ENCODE measurements at regions not wholly inside any gene's neighbourhood (a gene's known extent, or its start where the extent isn't known, plus 50 kb on each side); places are given as distances from the start of the nearest gene placed in this dataset.

DNA sequence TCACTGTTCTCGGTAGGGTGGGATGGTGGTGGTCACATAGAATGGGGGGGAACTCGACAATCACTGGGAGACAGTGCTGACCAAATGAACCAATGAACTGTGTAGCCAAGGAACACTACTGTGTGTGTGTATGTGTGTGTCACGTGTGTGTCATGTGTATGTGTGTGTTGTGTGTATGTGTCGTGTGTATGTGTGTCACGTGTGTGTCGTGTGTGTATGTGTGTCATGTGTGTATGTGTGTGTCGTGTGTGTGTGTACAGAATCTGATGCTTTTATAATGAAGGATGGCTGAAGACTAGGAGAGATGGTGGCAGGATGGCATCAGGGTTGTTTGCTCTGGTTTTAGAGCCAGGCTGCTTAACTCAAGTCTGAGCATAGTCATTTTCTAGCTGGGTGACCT lies 99.1 kb upstream of the DUSP22 start:
- H3K4me3 ChIP-seq (ENCODE audit: low read depth in 1 of 3, low read length in 3 of 3), result no peak overlapping the region
- FAIRE-seq (no peak), DNase-seq (no peak)
- H3K27me3 ChIP-seq (ENCODE audit: control insufficient read depth in 3 of 3, insufficient read depth in 3 of 3, low read length in 3 of 3), result no peaks in the 10 kb centered on the region
- no peaks in the 10 kb centered on the region for H3K9me3 ChIP-seq (ENCODE audit: control insufficient read depth in 2 of 2, insufficient read depth in 1 of 2, low read depth in 1 of 2, low read length in 1 of 2)
- H3K36me3 ChIP-seq (ENCODE audit: control insufficient read depth in 3 of 3, insufficient read depth in 2 of 3, low read depth in 1 of 3, low read length in 3 of 3), result no peaks in the 10 kb centered on the region
- 91 to 93% (median 92%) methylated on average over 7 of the region's 7 CpGs for WGBS, 3 donors
- H3K4me1 ChIP-seq (ENCODE audit: control insufficient read depth in 3 of 3, insufficient read depth in 2 of 3, low read depth in 1 of 3, low read length in 2 of 3), result peaks cover 0 to 5% (median 0%) of the 10 kb centered on the region in 3 donors
- no peak overlapping the region for H3K27ac ChIP-seq (ENCODE audit: low read depth in 1 of 3, low read length in 2 of 3)

DNA sequence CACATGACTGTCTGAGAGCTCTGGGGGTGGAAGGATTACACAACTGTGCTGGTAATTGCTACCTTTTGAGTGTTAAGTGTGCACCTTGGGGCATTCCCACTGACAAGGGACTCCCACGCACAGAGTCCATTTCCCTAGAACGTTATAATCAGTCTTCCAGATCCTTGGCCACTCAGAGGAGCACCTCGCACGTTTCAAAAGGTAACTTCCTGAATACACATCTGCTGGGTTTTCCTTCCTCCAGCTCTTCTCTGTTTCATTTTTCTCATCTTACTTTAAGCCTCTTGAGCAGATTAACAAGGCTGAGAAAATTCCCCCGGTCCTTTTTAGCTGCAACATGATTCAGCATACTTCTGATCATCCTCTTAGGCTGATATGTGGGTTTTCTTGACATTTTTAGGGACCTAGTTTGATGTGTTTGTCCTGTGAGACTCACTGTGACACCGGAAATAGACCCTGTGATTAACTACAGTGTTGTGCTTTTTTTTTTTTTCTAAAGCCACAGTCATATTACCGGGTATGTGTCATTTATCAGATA lies 98.4 kb upstream of the DUSP22 start:
- peak overlapping the region in 1 of 3 donors; percentile 58 for H3K27ac ChIP-seq (ENCODE audit: low read depth in 1 of 3, low read length in 2 of 3)
- H3K4me3 ChIP-seq (ENCODE audit: low read depth in 1 of 3, low read length in 3 of 3), result no peak overlapping the region
- peaks cover 0 to 5% (median 0%) of the 10 kb centered on the region in 3 donors for H3K4me1 ChIP-seq (ENCODE audit: control insufficient read depth in 3 of 3, insufficient read depth in 2 of 3, low read depth in 1 of 3, low read length in 2 of 3)
- DNase-seq, result peak in 1 of 2 donors; percentile 32
- 49 to 61% (median 55%) methylated on average over 7 of the region's 7 CpGs for WGBS, 3 donors
- H3K9me3 ChIP-seq (ENCODE audit: control insufficient read depth in 2 of 2, insufficient read depth in 1 of 2, low read depth in 1 of 2, low read length in 1 of 2), result no peaks in the 10 kb centered on the region
- H3K36me3 ChIP-seq (ENCODE audit: control insufficient read depth in 3 of 3, insufficient read depth in 2 of 3, low read depth in 1 of 3, low read length in 3 of 3), result no peaks in the 10 kb centered on the region
- FAIRE-seq, result no peak
- H3K27me3 ChIP-seq (ENCODE audit: control insufficient read depth in 3 of 3, insufficient read depth in 3 of 3, low read length in 3 of 3), result no peaks in the 10 kb centered on the region

DNA sequence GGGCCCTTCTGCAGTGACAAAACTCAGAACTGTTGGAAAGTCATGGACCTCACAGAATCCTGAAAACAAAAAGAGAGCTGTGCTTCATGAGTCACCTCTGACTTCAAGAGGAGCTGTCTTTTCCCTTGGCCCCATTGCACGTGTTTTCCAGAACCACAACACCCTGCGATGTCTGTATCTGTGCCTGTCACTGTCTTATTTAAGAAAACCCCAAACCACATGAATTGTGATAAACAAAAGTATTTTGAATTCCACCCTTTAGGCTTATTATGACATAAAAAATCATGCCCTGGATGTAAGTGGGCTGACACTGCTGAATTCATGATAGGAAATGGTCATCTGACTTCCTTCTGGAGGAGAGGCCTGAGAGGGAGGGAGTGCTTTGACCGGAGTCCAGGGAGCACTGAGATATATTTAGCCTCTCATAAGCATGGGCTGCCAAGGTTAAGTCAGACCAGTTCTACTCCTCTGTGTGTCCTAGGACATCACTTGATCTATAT lies 96.4 kb upstream of the DUSP22 start:
- WGBS, 3 donors, result 32 to 64% (median 58%) methylated on average over 3 of the region's 3 CpGs
- peaks cover 0 to 5% (median 0%) of the 10 kb centered on the region in 3 donors for H3K4me1 ChIP-seq (ENCODE audit: control insufficient read depth in 3 of 3, insufficient read depth in 2 of 3, low read depth in 1 of 3, low read length in 2 of 3)
- no peaks in the 10 kb centered on the region for H3K36me3 ChIP-seq (ENCODE audit: control insufficient read depth in 3 of 3, insufficient read depth in 2 of 3, low read depth in 1 of 3, low read length in 3 of 3)
- no peaks in the 10 kb centered on the region for H3K9me3 ChIP-seq (ENCODE audit: control insufficient read depth in 2 of 2, insufficient read depth in 1 of 2, low read depth in 1 of 2, low read length in 1 of 2)
- DNase-seq (peak in 1 of 2 donors; percentile 18), FAIRE-seq (no peak)
- no peak overlapping the region for H3K4me3 ChIP-seq (ENCODE audit: low read depth in 1 of 3, low read length in 3 of 3)
- no peaks in the 10 kb centered on the region for H3K27me3 ChIP-seq (ENCODE audit: control insufficient read depth in 3 of 3, insufficient read depth in 3 of 3, low read length in 3 of 3)
- H3K27ac ChIP-seq (ENCODE audit: low read depth in 1 of 3, low read length in 2 of 3), result peak overlapping the region in 1 of 3 donors; percentile 53

GRCh38 chr6:196543-196942 lies 95.7 kb upstream of the DUSP22 start:
- no peak for FAIRE-seq
- Histone ChIP-seq H3K4me3 (ENCODE audit: low read depth in 1 of 3, low read length in 3 of 3) (no peak overlapping the region), H3K36me3 (ENCODE audit: control insufficient read depth in 3 of 3, insufficient read depth in 2 of 3, low read depth in 1 of 3, low read length in 3 of 3) (no peaks in the 10 kb centered on the region), H3K27ac (ENCODE audit: low read depth in 1 of 3, low read length in 2 of 3) (no peak overlapping the region), H3K27me3 (ENCODE audit: control insufficient read depth in 3 of 3, insufficient read depth in 3 of 3, low read length in 3 of 3) (no peaks in the 10 kb centered on the region), H3K9me3 (ENCODE audit: control insufficient read depth in 2 of 2, insufficient read depth in 1 of 2, low read depth in 1 of 2, low read length in 1 of 2) (no peaks in the 10 kb centered on the region), H3K4me1 (ENCODE audit: control insufficient read depth in 3 of 3, insufficient read depth in 2 of 3, low read depth in 1 of 3, low read length in 2 of 3) (peaks cover 0 to 5% (median 0%) of the 10 kb centered on the region in 3 donors)
- 93 to 96% (median 96%) methylated on average over 2 of the region's 2 CpGs for WGBS, 3 donors
- DNase-seq, result no peak

DNA sequence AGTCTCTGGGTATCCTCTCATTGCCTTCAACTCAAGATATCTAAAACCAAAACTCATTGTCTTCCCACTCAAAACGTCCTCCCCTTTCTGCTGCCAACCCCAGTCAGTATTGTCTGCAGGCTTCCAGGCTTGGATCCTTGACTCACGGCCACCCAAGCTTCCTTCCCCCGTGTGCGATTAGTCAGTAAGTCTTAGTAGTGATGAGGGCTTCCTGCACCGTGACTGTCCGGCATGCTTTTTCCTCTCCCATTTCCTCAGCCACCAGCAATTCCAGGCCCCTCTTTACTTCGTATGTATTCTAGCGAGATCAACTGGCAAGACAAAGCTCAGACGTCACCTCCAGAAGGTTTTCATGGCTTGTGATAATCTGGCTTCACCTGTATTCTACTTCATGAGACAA lies 88.6 kb upstream of the DUSP22 start:
- Histone ChIP-seq H3K36me3 (ENCODE audit: control insufficient read depth in 3 of 3, insufficient read depth in 2 of 3, low read depth in 1 of 3, low read length in 3 of 3) (no peaks in the 10 kb centered on the region), H3K9me3 (ENCODE audit: control insufficient read depth in 2 of 2, insufficient read depth in 1 of 2, low read depth in 1 of 2, low read length in 1 of 2) (no peaks in the 10 kb centered on the region), H3K4me3 (ENCODE audit: low read depth in 1 of 3, low read length in 3 of 3) (no peak overlapping the region), H3K4me1 (ENCODE audit: control insufficient read depth in 3 of 3, insufficient read depth in 2 of 3, low read depth in 1 of 3, low read length in 2 of 3) (no peaks in the 10 kb centered on the region), H3K27me3 (ENCODE audit: control insufficient read depth in 3 of 3, insufficient read depth in 3 of 3, low read length in 3 of 3) (peaks cover 0 to 7% (median 0%) of the 10 kb centered on the region in 3 donors), H3K27ac (ENCODE audit: low read depth in 1 of 3, low read length in 2 of 3) (no peak overlapping the region)
- WGBS, 3 donors, result 78 to 89% (median 88%) methylated on average over 9 of the region's 9 CpGs
- DNase-seq, result no peak
- no peak for FAIRE-seq

DNA sequence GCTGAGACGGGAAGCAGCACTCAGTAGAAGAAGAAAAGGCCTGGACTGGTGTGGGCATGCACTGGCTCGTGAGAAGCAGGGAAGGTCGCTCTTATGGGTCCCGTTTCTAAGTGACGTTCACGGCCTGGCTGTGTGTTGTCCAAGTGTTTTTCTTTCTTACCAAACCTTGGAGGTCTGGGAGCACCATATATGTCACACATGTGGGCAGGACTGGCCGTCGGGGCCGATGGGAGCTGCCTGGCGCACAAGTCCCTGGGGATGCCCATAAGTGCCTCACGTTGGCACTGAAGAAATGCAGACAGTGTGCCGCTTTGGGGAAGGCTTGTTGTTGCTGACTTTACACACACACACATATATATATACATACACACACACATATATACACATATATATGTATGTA lies 86.0 kb upstream of the DUSP22 start:
- no peaks in the 10 kb centered on the region for H3K4me1 ChIP-seq (ENCODE audit: control insufficient read depth in 3 of 3, insufficient read depth in 2 of 3, low read depth in 1 of 3, low read length in 2 of 3)
- H3K27ac ChIP-seq (ENCODE audit: low read depth in 1 of 3, low read length in 2 of 3), result no peak overlapping the region
- no peaks in the 10 kb centered on the region for H3K36me3 ChIP-seq (ENCODE audit: control insufficient read depth in 3 of 3, insufficient read depth in 2 of 3, low read depth in 1 of 3, low read length in 3 of 3)
- no peak for FAIRE-seq
- peaks cover 0 to 10% (median under 1%) of the 10 kb centered on the region in 3 donors for H3K27me3 ChIP-seq (ENCODE audit: control insufficient read depth in 3 of 3, insufficient read depth in 3 of 3, low read length in 3 of 3)
- H3K9me3 ChIP-seq (ENCODE audit: control insufficient read depth in 2 of 2, insufficient read depth in 1 of 2, low read depth in 1 of 2, low read length in 1 of 2), result no peaks in the 10 kb centered on the region
- DNase-seq, result no peak
- H3K4me3 ChIP-seq (ENCODE audit: low read depth in 1 of 3, low read length in 3 of 3), result no peak overlapping the region
- 83 to 91% (median 89%) methylated on average over 12 of the region's 12 CpGs for WGBS, 3 donors

DNA sequence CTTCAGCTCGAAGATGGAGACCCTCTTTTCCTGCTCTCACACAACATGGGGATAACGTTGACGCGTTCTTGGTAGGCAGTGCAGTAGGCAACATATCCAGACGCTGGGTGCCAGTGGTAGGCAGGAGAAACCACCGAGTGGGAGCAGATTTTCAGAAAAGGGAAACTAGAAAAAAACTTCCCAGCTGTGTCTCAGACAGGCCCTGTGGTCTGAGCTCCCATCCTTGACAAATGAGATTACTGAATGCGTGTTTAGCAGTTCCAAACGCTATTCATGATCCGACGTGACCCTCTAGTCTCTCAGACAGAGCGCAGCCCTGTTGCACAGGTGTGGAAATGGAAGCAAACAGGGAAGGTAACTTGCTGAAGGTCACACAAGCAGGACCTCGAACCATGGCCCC lies 83.9 kb upstream of the DUSP22 start:
- WGBS, 3 donors, result 72 to 85% (median 82%) methylated on average over 12 of the region's 12 CpGs

DNA sequence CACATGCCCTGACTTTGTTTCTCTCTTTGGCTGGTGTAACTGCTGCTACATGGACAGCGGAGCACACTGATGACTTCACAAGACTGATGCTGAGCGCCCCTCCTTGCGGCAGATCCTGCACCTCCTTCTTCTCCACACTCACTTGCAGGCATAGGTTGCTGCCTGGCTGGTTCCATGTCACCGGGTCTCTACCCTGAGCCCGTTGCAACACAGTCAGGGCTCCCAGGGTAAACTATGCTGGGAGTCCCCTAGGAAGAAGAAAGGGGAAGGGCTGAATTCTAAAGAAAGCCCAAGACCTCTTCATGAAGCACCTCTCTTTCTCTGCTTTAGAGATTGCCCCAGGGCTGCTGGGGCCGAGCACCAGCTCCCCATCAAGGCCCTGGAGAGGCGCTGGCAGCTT lies 83.3 kb upstream of the DUSP22 start:
- H3K9me3 ChIP-seq (ENCODE audit: control insufficient read depth in 2 of 2, insufficient read depth in 1 of 2, low read depth in 1 of 2, low read length in 1 of 2), result peaks cover 0 to 3% of the 10 kb centered on the region in 2 donors
- peaks cover 0 to 6% (median 5%) of the 10 kb centered on the region in 3 donors for H3K27me3 ChIP-seq (ENCODE audit: control insufficient read depth in 3 of 3, insufficient read depth in 3 of 3, low read length in 3 of 3)
- H3K4me3 ChIP-seq (ENCODE audit: low read depth in 1 of 3, low read length in 3 of 3), result no peak overlapping the region
- H3K36me3 ChIP-seq (ENCODE audit: control insufficient read depth in 3 of 3, insufficient read depth in 2 of 3, low read depth in 1 of 3, low read length in 3 of 3), result no peaks in the 10 kb centered on the region
- 79 to 87% (median 86%) methylated on average over 7 of the region's 7 CpGs for WGBS, 3 donors
- DNase-seq (no peak), FAIRE-seq (no peak)
- no peak overlapping the region for H3K27ac ChIP-seq (ENCODE audit: low read depth in 1 of 3, low read length in 2 of 3)
- no peaks in the 10 kb centered on the region for H3K4me1 ChIP-seq (ENCODE audit: control insufficient read depth in 3 of 3, insufficient read depth in 2 of 3, low read depth in 1 of 3, low read length in 2 of 3)

More for the DNA sequence above, 83.9 kb upstream of the DUSP22 start:
- H3K27me3 ChIP-seq (ENCODE audit: control insufficient read depth in 3 of 3, insufficient read depth in 3 of 3, low read length in 3 of 3), result peaks cover 0 to 6% (median 5%) of the 10 kb centered on the region in 3 donors
- H3K4me1 ChIP-seq (ENCODE audit: control insufficient read depth in 3 of 3, insufficient read depth in 2 of 3, low read depth in 1 of 3, low read length in 2 of 3), result no peaks in the 10 kb centered on the region
- FAIRE-seq (no peak), DNase-seq (no peak)
- H3K27ac ChIP-seq (ENCODE audit: low read depth in 1 of 3, low read length in 2 of 3), result no peak overlapping the region
- H3K36me3 ChIP-seq (ENCODE audit: control insufficient read depth in 3 of 3, insufficient read depth in 2 of 3, low read depth in 1 of 3, low read length in 3 of 3), result no peaks in the 10 kb centered on the region
- no peaks in the 10 kb centered on the region for H3K9me3 ChIP-seq (ENCODE audit: control insufficient read depth in 2 of 2, insufficient read depth in 1 of 2, low read depth in 1 of 2, low read length in 1 of 2)
- no peak overlapping the region for H3K4me3 ChIP-seq (ENCODE audit: low read depth in 1 of 3, low read length in 3 of 3)
